K562 (cell line): ENCODE measurements at regions not wholly inside any gene's neighbourhood (a gene's known extent, or its start where the extent isn't known, plus 50 kb on each side); places are given as distances from the start of the nearest gene placed in this dataset.
A peak's percentile ranks its signal among the peaks of the same experiment; 100 is the strongest.

Experiments used
- ATF3 ChIP-seq, 2 experiments: fragments of 450-650 bp in 1 of 2; sonication (generic) in 1 of 2; formaldehyde crosslinking in 1 of 2; IDR thresholded peaks in 1 of 2; conservative IDR thresholded peaks in 1 of 2; 2 replicates each; pipeline versions ENCODE4 v1.6.1 to v1.8.1; 2016 to 2023; ENCODE audit warnings: mild to moderate bottlenecking in 2 of 2, moderate library complexity in 2 of 2, inconsistent platforms in 1 of 2, missing genetic modification reagents in 1 of 2
- HEY1 ChIP-seq: fragments of 250-450 bp; sonication (Bioruptor Pico); IDR thresholded peaks from 2 replicates; pipeline ENCODE4 v1.5.0; 2020; ENCODE audit warnings: mild to moderate bottlenecking, moderate library complexity, borderline replicate concordance
- MAFG ChIP-seq: fragments of 450-650 bp; conservative IDR thresholded peaks from 2 replicates; pipeline ENCODE4 v1.6.1; 2016; ENCODE audit warnings: missing genetic modification characterization, missing compliant biosample characterization
- ZNF717 ChIP-seq: fragments of 250-450 bp; sonication (Bioruptor Pico); IDR thresholded peaks from 2 replicates; pipeline ENCODE4 v1.5.0; 2021
- TF ChIP-seq, protein P1 (sequence below): fragments of 250-450 bp; sonication (Bioruptor Pico); IDR thresholded peaks from 2 replicates; pipeline ENCODE4 v1.4.0; 2020
- TF ChIP-seq, protein P2 (sequence below): fragments of 450-650 bp; IDR thresholded peaks from 2 replicates; pipeline ENCODE4 v1.6.1; 2017; ENCODE audit warnings: antibody characterized with exemption, mild to moderate bottlenecking
- TF ChIP-seq, protein P3 (sequence below): sonication (generic); formaldehyde crosslinking; IDR thresholded peaks from 2 replicates; pipeline ENCODE4 v1.8.1; 2023; ENCODE audit warnings: mild to moderate bottlenecking, missing genetic modification reagents
- TF ChIP-seq, protein P4 (sequence below), 2 experiments: fragments of 450-650 bp; conservative IDR thresholded peaks; 2 replicates each; pipeline ENCODE4 v1.6.1; 2017; ENCODE audit warnings: mild to moderate bottlenecking in 2 of 2, moderate library complexity in 2 of 2

GRCh38 chr10:124289851-124290795 is 128.6 kb downstream of the OAT start (continued):
- TF ChIP-seq, protein P1, sequence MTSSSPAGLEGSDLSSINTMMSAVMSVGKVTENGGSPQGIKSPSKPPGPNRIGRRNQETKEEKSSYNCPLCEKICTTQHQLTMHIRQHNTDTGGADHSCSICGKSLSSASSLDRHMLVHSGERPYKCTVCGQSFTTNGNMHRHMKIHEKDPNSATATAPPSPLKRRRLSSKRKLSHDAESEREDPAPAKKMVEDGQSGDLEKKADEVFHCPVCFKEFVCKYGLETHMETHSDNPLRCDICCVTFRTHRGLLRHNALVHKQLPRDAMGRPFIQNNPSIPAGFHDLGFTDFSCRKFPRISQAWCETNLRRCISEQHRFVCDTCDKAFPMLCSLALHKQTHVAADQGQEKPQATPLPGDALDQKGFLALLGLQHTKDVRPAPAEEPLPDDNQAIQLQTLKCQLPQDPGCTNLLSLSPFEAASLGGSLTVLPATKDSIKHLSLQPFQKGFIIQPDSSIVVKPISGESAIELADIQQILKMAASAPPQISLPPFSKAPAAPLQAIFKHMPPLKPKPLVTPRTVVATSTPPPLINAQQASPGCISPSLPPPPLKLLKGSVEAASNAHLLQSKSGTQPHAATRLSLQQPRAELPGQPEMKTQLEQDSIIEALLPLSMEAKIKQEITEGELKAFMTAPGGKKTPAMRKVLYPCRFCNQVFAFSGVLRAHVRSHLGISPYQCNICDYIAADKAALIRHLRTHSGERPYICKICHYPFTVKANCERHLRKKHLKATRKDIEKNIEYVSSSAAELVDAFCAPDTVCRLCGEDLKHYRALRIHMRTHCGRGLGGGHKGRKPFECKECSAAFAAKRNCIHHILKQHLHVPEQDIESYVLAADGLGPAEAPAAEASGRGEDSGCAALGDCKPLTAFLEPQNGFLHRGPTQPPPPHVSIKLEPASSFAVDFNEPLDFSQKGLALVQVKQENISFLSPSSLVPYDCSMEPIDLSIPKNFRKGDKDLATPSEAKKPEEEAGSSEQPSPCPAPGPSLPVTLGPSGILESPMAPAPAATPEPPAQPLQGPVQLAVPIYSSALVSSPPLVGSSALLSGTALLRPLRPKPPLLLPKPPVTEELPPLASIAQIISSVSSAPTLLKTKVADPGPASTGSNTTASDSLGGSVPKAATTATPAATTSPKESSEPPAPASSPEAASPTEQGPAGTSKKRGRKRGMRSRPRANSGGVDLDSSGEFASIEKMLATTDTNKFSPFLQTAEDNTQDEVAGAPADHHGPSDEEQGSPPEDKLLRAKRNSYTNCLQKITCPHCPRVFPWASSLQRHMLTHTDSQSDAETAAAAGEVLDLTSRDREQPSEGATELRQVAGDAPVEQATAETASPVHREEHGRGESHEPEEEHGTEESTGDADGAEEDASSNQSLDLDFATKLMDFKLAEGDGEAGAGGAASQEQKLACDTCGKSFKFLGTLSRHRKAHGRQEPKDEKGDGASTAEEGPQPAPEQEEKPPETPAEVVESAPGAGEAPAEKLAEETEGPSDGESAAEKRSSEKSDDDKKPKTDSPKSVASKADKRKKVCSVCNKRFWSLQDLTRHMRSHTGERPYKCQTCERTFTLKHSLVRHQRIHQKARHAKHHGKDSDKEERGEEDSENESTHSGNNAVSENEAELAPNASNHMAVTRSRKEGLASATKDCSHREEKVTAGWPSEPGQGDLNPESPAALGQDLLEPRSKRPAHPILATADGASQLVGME (CRISPR knock-in tag), result no peak
- TF ChIP-seq, protein P2, sequence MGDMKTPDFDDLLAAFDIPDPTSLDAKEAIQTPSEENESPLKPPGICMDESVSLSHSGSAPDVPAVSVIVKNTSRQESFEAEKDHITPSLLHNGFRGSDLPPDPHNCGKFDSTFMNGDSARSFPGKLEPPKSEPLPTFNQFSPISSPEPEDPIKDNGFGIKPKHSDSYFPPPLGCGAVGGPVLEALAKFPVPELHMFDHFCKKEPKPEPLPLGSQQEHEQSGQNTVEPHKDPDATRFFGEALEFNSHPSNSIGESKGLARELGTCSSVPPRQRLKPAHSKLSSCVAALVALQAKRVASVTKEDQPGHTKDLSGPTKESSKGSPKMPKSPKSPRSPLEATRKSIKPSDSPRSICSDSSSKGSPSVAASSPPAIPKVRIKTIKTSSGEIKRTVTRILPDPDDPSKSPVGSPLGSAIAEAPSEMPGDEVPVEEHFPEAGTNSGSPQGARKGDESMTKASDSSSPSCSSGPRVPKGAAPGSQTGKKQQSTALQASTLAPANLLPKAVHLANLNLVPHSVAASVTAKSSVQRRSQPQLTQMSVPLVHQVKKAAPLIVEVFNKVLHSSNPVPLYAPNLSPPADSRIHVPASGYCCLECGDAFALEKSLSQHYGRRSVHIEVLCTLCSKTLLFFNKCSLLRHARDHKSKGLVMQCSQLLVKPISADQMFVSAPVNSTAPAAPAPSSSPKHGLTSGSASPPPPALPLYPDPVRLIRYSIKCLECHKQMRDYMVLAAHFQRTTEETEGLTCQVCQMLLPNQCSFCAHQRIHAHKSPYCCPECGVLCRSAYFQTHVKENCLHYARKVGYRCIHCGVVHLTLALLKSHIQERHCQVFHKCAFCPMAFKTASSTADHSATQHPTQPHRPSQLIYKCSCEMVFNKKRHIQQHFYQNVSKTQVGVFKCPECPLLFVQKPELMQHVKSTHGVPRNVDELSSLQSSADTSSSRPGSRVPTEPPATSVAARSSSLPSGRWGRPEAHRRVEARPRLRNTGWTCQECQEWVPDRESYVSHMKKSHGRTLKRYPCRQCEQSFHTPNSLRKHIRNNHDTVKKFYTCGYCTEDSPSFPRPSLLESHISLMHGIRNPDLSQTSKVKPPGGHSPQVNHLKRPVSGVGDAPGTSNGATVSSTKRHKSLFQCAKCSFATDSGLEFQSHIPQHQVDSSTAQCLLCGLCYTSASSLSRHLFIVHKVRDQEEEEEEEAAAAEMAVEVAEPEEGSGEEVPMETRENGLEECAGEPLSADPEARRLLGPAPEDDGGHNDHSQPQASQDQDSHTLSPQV, result no peak
- TF ChIP-seq ZNF717 (CRISPR knock-in tag), result no peak
- no peak for TF ChIP-seq HEY1 (CRISPR knock-in tag)
- TF ChIP-seq ATF3 (IDR thresholded peaks at IDR 0.05), result peak; percentile 35; the same call in 1 of the 2 replicates
- TF ChIP-seq ATF3 (CRISPR knock-in tag; conservative IDR thresholded peaks at IDR 0.05), result no peak
- TF ChIP-seq, protein P3, sequence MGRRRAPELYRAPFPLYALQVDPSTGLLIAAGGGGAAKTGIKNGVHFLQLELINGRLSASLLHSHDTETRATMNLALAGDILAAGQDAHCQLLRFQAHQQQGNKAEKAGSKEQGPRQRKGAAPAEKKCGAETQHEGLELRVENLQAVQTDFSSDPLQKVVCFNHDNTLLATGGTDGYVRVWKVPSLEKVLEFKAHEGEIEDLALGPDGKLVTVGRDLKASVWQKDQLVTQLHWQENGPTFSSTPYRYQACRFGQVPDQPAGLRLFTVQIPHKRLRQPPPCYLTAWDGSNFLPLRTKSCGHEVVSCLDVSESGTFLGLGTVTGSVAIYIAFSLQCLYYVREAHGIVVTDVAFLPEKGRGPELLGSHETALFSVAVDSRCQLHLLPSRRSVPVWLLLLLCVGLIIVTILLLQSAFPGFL (CRISPR knock-in tag), result no peak
- TF ChIP-seq, protein P4, sequence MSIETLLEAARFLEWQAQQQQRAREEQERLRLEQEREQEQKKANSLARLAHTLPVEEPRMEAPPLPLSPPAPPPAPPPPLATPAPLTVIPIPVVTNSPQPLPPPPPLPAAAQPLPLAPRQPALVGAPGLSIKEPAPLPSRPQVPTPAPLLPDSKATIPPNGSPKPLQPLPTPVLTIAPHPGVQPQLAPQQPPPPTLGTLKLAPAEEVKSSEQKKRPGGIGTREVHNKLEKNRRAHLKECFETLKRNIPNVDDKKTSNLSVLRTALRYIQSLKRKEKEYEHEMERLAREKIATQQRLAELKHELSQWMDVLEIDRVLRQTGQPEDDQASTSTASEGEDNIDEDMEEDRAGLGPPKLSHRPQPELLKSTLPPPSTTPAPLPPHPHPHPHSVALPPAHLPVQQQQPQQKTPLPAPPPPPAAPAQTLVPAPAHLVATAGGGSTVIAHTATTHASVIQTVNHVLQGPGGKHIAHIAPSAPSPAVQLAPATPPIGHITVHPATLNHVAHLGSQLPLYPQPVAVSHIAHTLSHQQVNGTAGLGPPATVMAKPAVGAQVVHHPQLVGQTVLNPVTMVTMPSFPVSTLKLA (conservative IDR thresholded peaks at IDR 0.05), result no peak
- TF ChIP-seq MAFG (tag), result peak; percentile 47
